Mucosa of stomach (tissue), 1 donor: ENCODE measurements at regions not wholly inside any gene's neighbourhood (a gene's known extent, or its start where the extent isn't known, plus 50 kb on each side); places are given as distances from the start of the nearest gene placed in this dataset.

Experiments used
- H3K27me3 ChIP-seq: one replicate; pipeline ENCODE4 v1.7.0; 2013; ENCODE audit warnings: mild to moderate bottlenecking, low read length; ENCODE audit not compliant: control insufficient read depth, insufficient read depth
- H3K36me3 ChIP-seq: one replicate; pipeline ENCODE4 v1.7.0; 2013; ENCODE audit warnings: low read length; ENCODE audit not compliant: control insufficient read depth, insufficient read depth
- H3K4me1 ChIP-seq: one replicate; pipeline ENCODE4 v1.7.0; 2013; ENCODE audit warnings: mild to moderate bottlenecking, low read length; ENCODE audit not compliant: control insufficient read depth, insufficient read depth
- H3K4me3 ChIP-seq: one replicate; pipeline ENCODE4 v1.7.0; 2013; ENCODE audit warnings: low read length
- H3K9ac ChIP-seq: one replicate; pipeline ENCODE4 v1.7.0; 2013; ENCODE audit warnings: mild to moderate bottlenecking, low read length, moderate library complexity
- H3K9me3 ChIP-seq: one replicate; pipeline ENCODE4 v1.7.0; 2013; ENCODE audit warnings: mild to moderate bottlenecking, low read length, moderate library complexity; ENCODE audit not compliant: control insufficient read depth
- donor health status: Pancreatic carcinoma.

- Histone ChIP-seq H3K4me1 (peaks cover 26% of the 10 kb centered on the region), H3K4me3 (peak overlapping the region; percentile 0), H3K27me3 (no peaks in the 10 kb centered on the region), H3K9me3 (no peaks in the 10 kb centered on the region), H3K36me3 (no peaks in the 10 kb centered on the region), H3K9ac (peak overlapping the region; percentile 43)
Observed at GRCh38 chr1:87805666-87806378, 477.1 kb downstream of the LMO4 start.

DNA sequence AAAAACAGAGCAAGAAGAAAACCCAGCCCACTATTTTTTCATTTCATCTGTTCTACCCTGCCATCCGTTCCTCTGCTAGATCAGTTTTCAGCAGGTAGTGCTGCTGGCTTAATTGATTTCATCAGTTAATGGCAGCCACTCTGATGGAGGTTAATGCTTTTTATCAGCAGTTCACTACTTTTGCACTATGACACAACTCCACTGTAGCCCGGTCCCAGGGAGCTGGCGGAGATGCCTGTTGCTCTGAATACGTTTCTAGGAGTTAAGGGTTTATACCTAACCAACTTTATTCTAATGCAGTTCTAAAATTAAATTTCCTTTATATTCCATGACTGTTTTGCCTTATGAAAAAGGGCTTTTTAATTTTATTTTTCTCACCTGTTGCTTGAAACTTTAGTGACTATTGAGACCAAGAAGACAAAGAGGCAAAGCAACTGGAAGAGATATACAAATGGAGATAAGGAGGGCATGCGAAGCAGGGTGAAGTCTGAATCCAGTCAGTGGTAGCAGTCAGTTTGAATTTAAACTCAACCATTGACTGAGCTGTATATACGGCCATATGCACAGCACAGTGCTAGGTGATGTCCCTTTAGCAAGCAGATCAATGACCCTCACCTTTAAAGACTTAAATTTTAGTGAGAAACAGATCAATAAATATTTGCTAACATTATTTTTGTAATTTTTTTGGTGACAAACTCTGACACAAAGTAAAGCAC is 477.9 kb downstream of the LMO4 start:
- Histone ChIP-seq H3K36me3 (no peaks in the 10 kb centered on the region), H3K4me3 (no peak overlapping the region), H3K9me3 (no peaks in the 10 kb centered on the region), H3K9ac (peak overlapping the region; percentile 4), H3K27me3 (no peaks in the 10 kb centered on the region), H3K4me1 (peaks cover 32% of the 10 kb centered on the region)

DNA sequence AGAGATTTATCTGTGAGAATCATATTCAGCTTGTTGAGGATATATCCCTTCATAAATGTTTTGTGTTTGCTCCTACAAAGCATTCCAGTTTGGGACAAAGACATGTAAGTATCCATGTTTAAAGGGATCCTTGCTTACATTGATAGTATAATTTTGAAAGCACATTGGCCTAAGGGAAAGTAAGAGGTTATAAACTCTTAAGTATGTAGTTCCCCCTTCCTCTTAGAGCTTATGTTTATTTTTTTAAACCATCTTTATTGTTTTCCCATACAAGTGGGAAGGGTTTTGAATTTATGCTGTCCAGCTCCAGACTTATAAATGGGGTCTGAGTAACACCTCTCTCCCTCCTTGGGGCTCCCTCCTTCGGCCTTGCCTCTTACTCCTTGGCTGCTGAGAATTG is 481.5 kb downstream of the LMO4 start:
- peaks cover 52% of the 10 kb centered on the region for H3K4me1 ChIP-seq
- H3K9ac ChIP-seq = no peak overlapping the region
- H3K9me3 ChIP-seq = no peaks in the 10 kb centered on the region
- no peaks in the 10 kb centered on the region for H3K36me3 ChIP-seq
- no peak overlapping the region for H3K4me3 ChIP-seq
- no peaks in the 10 kb centered on the region for H3K27me3 ChIP-seq

- Histone ChIP-seq H3K9ac (no peak overlapping the region), H3K4me3 (no peak overlapping the region), H3K9me3 (no peaks in the 10 kb centered on the region), H3K4me1 (peaks cover 35% of the 10 kb centered on the region), H3K36me3 (no peaks in the 10 kb centered on the region), H3K27me3 (no peaks in the 10 kb centered on the region)
Observed at GRCh38 chr1:87812871-87813577, 484.3 kb downstream of the LMO4 start.

- Histone ChIP-seq H3K9ac (no peak overlapping the region), H3K4me1 (peaks cover 26% of the 10 kb centered on the region), H3K27me3 (no peaks in the 10 kb centered on the region), H3K36me3 (no peaks in the 10 kb centered on the region), H3K9me3 (no peaks in the 10 kb centered on the region), H3K4me3 (no peak overlapping the region)
Observed at GRCh38 chr1:87814573-87814972, 485.9 kb downstream of the LMO4 start.

DNA sequence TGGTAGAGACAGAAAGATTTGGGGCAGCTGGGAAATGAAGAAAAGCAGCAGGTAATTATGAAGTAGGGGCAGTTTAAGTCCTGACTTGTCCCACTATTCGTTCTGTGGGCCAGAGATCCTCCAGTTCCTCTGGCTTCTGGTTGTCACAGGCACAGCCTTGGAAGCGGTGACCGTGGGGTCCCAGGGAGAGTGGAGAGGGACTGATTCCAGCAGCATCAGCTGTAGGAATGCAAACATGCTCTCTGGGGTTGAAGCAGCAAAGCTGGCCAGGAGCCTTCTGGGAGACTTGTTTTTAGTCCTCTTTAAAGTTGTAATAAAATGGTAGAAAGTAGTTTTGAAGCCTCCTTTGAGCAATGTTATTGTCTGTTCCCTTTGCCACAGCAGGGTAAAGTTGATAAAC is 488.0 kb downstream of the LMO4 start:
- no peak overlapping the region for H3K4me3 ChIP-seq
- H3K4me1 ChIP-seq = peaks cover 19% of the 10 kb centered on the region
- H3K36me3 ChIP-seq = no peaks in the 10 kb centered on the region
- no peaks in the 10 kb centered on the region for H3K27me3 ChIP-seq
- no peaks in the 10 kb centered on the region for H3K9me3 ChIP-seq
- no peak overlapping the region for H3K9ac ChIP-seq

GRCh38 chr1:87820668-87821334 is 492.1 kb downstream of the LMO4 start:
- no peaks in the 10 kb centered on the region for H3K36me3 ChIP-seq
- no peaks in the 10 kb centered on the region for H3K9me3 ChIP-seq
- no peak overlapping the region for H3K4me3 ChIP-seq
- no peaks in the 10 kb centered on the region for H3K27me3 ChIP-seq
- H3K4me1 ChIP-seq = no peaks in the 10 kb centered on the region
- H3K9ac ChIP-seq = no peak overlapping the region

- no peaks in the 10 kb centered on the region for H3K9me3 ChIP-seq
- H3K36me3 ChIP-seq = no peaks in the 10 kb centered on the region
- H3K27me3 ChIP-seq = no peaks in the 10 kb centered on the region
- H3K4me1 ChIP-seq = no peaks in the 10 kb centered on the region
- H3K4me3 ChIP-seq = no peak overlapping the region
- H3K9ac ChIP-seq = no peak overlapping the region
Observed at GRCh38 chr1:87821335-87821697, 492.6 kb downstream of the LMO4 start.

GRCh38 chr1:87826681-87827251 is 498.1 kb downstream of the LMO4 start:
- no peak overlapping the region for H3K4me3 ChIP-seq
- H3K9ac ChIP-seq = no peak overlapping the region

DNA sequence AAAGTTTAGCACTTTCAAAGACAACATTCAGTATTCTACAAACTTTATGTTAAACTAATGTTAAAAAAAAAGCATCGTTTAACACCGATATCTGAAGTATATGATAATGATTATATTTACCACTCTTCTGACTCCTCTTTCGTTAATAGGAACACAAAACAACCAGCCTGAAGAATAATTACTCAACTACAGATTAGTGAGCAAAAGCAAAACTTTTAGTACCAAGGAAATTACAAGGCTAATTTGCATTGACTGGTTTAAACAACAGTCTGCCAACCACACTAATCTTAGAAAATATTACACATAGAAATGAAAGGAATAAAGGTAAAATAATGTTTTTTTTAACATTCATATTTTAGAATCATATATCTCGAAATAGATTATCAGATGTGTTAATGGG is 500.7 kb downstream of the LMO4 start:
- Histone ChIP-seq H3K27me3 (no peaks in the 10 kb centered on the region), H3K9ac (no peak overlapping the region), H3K4me1 (no peaks in the 10 kb centered on the region), H3K9me3 (no peaks in the 10 kb centered on the region), H3K36me3 (no peaks in the 10 kb centered on the region), H3K4me3 (no peak overlapping the region)

More at GRCh38 chr1:87826681-87827251, 498.1 kb downstream of the LMO4 start:
- Histone ChIP-seq H3K4me1 (no peaks in the 10 kb centered on the region), H3K27me3 (no peaks in the 10 kb centered on the region), H3K9me3 (no peaks in the 10 kb centered on the region), H3K36me3 (no peaks in the 10 kb centered on the region)

DNA sequence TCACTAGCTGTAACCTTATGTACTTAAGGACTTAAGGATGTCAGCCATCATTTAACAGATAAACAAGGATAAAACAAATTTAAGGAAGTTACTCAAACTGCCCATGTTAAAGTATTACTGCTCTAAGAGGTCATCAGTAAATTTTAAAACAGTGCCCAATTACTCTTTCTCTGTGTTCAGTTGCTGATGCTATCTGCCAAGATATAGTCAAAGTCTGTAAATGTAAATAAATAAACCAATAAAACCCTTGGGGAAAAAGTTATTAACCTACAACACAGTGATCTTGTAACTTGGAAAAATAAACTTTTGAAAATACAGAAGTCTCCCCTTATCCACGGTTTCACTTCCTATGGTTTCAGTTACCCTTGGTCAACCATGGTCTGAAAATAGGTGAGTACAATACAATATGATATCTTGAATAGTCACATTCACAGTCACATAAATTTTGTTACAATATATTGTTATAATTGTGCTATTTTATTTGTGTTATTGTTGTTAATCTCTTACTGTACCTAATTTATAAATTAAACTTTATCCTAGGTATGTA is 501.8 kb downstream of the LMO4 start:
- Histone ChIP-seq H3K27me3 (no peaks in the 10 kb centered on the region), H3K9me3 (no peaks in the 10 kb centered on the region), H3K36me3 (no peaks in the 10 kb centered on the region)

More for the DNA sequence above, 501.8 kb downstream of the LMO4 start:
- Histone ChIP-seq H3K4me1 (no peaks in the 10 kb centered on the region), H3K9ac (no peak overlapping the region), H3K4me3 (no peak overlapping the region)
